Inferior parietal cortex (tissue), 1 donor: ENCODE measurements at regions not wholly inside any gene's neighbourhood (a gene's known extent, or its start where the extent isn't known, plus 50 kb on each side); places are given as distances from the start of the nearest gene placed in this dataset.

Experiments
- DNase-seq: peaks from one replicate; pipeline ENCODE4 v3.0.0-alpha.2; 2016; ENCODE audit errors: extremely low spot score

DNA sequence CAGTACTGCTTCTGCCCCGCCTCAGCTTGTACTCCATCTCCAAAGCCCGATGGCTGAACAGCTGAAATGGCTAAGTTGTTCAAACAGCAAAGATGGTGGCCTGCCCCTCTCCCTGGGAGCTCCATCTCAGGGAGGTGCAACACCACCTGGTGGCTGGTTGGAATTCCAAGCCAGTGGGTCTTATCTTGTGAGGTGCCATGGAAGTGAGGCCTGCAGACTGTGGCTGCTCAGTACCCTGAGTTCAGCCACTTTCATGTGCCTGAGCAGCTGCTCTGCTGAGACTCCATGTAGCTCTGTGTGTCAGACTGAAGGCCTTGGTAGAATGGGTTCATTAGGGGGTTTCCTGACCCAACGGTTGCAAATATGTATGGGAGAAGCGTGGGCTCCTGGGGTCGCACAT lies 67.3 kb upstream of the SPRY2 start:
- DNase-seq, result no peak

DNA sequence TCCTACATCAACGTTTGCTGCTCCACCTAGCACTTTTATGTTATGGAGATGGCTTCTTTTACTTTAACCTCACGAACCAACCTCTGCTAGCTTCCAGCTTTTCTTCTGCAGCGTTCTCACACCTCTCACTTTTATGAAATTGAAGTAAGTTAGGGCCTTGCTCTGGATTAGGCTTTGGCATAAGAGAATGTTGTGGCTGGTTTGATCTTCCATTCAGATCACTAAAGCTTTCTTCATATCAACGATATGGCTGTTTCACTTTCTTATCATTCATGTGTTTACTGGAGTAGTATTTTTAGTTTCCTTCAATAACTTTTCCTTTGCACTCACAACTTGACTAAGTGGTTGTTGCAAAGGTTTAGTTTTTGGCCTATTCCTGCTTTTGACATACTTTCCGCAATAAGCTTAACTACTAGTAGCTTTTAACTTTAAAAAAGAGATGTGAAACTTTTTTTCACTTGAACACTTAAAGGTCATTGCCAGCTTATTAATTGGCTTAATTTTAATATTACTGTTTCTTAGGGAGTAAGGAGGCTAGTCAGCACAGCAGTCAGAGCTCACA lies 60.0 kb upstream of the SPRY2 start:
- no peak for DNase-seq

DNA sequence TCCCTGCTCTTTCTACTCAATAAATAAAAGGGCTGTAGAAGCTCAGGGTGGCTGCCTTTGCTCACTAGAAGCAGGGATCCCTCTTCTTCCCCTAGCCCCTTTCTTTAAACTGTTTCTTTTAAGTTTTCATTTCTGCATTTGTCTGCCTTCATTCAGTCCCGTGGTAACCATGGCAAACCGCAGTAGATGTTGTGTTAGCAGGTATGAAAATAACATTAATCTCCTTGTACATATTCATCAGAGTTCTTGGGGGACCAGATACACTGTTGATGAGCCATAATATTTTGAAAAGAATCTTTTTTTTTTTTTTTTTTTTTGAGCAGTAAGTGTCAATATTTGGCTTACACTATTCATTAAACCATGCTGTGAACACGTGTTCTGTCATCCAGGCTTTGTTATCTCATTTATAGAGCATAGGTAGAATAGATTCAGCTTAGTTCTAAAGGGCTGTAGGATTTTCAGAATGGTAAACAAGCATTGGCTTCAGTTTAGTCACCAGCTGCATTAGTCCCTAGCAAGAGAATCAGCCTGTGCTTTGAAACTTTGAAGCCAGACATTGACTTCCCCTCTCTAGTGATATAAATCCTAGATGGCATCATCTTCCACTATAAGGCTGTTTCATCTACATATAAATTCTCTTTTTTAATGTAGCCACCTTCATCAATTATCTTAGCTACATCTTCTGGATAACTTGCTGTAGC lies 59.4 kb upstream of the SPRY2 start:
- no peak for DNase-seq

DNA sequence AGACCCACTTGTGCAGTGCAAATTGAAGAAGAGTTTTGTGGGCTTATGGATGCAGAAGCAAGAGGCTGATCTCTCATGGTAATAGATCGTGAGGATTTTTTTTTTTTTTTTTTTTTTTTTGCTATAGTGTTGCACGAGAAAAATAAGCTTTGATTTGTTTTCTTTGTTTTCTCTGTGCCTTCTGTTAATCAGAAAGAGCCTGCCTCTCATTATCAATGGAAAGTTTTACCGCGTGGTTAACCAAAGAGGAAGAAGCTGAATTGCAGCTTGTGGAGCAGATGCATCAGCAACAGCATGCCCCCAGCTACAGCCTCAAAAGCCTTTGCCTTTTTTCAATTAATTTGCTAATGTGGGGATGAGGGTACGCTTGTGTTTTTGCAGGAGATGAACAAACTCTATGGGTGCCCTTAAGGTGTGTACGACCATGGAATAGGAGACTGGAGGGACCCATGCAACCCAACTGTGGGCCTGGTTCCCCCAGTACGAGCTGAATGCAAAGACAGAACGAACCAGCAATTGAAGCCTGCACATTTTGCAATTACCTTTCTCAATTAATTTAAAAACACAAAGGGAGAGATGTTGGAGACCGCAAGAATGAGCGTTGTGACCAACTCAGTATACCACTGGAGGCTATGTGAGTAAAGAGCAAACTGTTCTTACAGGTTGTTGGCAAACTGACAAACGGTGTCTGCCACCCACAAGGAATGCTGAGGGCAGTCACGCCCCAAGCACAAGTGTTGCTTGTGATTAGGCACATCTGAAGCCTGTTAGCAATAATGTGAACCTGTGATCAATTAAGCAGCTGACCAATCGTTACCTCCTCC lies 58.6 kb upstream of the SPRY2 start:
- DNase-seq, result no peak
